CD4-positive, alpha-beta memory T cell (primary cell): ENCODE measurements at regions not wholly inside any gene's neighbourhood (a gene's known extent, or its start where the extent isn't known, plus 50 kb on each side); places are given as distances from the start of the nearest gene placed in this dataset.

Experiments
- CTCF ChIA-PET: fragments of 350-600 bp; sonication (Branson Sonifier 250); formaldehyde crosslinking; loops from one replicate; lab custom pipeline; 2021; ENCODE audit warnings: inconsistent platforms; ENCODE audit not compliant: partially characterized antibody; lab: Charles Lee
- POLR2A ChIA-PET: fragments of 350-600 bp; sonication (Branson Sonifier 250); formaldehyde crosslinking; loops from one replicate; lab custom pipeline; 2021; ENCODE audit not compliant: partially characterized antibody; lab: Charles Lee
- DNase-seq, 5 donors: peaks; one replicate each; pipeline versions ENCODE4 v3.0.0 to v3.0.0-alpha.2; 2020 to 2022; ENCODE audit warnings: mixed read lengths in 1 of 5
- H3K27ac ChIP-seq: one replicate; pipeline ENCODE4 v1.7.0; 2013; ENCODE audit warnings: low read depth, low read length
- H3K27me3 ChIP-seq: 2 replicates; pipeline ENCODE4 v1.7.0; 2013; ENCODE audit warnings: mild to moderate bottlenecking, low read length, moderate library complexity; ENCODE audit not compliant: insufficient read depth
- H3K36me3 ChIP-seq: 2 replicates; pipeline ENCODE4 v1.7.0; 2013; ENCODE audit warnings: mild to moderate bottlenecking, low read length, moderate library complexity; ENCODE audit not compliant: insufficient read depth
- H3K4me1 ChIP-seq: 2 replicates; pipeline ENCODE4 v1.7.0; 2013; ENCODE audit warnings: mild to moderate bottlenecking, low read length, moderate library complexity; ENCODE audit not compliant: insufficient read depth
- H3K4me3 ChIP-seq, 2 donors: one replicate each; pipeline ENCODE4 v1.7.0; 2013; ENCODE audit warnings: low read length in 2 of 2, mild to moderate bottlenecking in 1 of 2
- H3K9me3 ChIP-seq, 2 donors: one replicate each; pipeline ENCODE4 v1.7.0; 2013; ENCODE audit warnings: low read length in 2 of 2, control low read depth in 1 of 2; ENCODE audit not compliant: control insufficient read depth in 1 of 2
- H3K27ac Mint-ChIP-seq, 7 donors: one replicate each; pipeline ENCODE4 v1.8.0; 2020 to 2021; ENCODE audit warnings: mixed read lengths in 7 of 7, mild to moderate bottlenecking in 6 of 7, inconsistent platforms in 3 of 7, moderate library complexity in 3 of 7
- H3K27me3 Mint-ChIP-seq, 2 donors: one replicate each; pipeline ENCODE4 v1.8.0; 2020 to 2021; ENCODE audit warnings: mixed read lengths in 2 of 2
- H3K36me3 Mint-ChIP-seq, 2 donors: one replicate each; pipeline ENCODE4 v1.8.0; 2020 to 2021; ENCODE audit warnings: mixed read lengths in 2 of 2, inconsistent platforms in 1 of 2, mild to moderate bottlenecking in 1 of 2
- H3K4me1 Mint-ChIP-seq, 4 donors: one replicate each; pipeline ENCODE4 v1.8.0; 2020 to 2021; ENCODE audit warnings: mixed read lengths in 4 of 4, mild to moderate bottlenecking in 1 of 4
- H3K4me3 Mint-ChIP-seq, 8 donors: one replicate each; pipeline ENCODE4 v1.8.0; 2020 to 2021; ENCODE audit warnings: mixed read lengths in 8 of 8, mild to moderate bottlenecking in 7 of 8, moderate library complexity in 6 of 8, inconsistent platforms in 3 of 8
- H3K9me3 Mint-ChIP-seq, 8 donors: one replicate each; pipeline ENCODE4 v1.8.0; 2020 to 2021; ENCODE audit warnings: mixed read lengths in 8 of 8, mild to moderate bottlenecking in 5 of 8, inconsistent platforms in 3 of 8, moderate library complexity in 1 of 8
- intact Hi-C: fragments of 100-400 bp; cut with micrococcal nuclease; formaldehyde crosslinking; loops from one replicate; pipeline ENCODE4 v1.15.1; 2023

DNA sequence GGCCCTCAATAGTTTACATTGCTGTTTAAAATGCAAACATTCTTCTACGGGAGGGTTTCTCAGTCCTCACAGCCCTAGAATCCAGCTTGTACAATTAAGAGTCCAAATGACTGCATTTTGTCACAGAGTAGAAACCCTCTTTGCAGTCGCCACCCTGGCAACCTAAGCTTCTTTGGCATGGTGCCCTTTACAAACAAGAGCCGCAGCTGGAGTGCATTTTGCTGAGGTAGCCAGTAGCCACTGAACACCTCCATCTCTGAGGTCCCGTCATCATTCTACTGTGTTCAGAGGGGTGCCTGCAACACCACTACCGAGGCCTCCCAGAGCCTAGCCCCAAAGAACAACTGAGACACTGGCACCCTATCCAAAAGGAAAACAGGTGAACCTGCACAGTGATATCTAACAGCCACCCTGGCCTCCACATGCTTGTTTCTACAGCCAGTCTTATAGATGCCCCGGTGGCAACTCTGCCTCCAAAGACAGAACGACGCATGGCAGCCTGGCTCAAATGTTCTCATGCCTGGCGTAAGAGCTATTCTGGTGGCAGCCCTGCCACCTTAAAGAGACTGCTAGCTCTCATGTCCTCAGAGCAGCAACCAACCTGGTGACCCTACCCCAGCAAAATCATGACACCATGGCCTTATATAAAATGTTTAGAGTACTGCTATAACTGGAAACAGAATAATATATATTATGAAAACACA, 801.9 kb downstream of the TECRL start:
- Mint-ChIP-seq H3K4me3 (no peak overlapping the region), H3K9me3 (peaks cover 3 to 16% (median 7%) of the 10 kb centered on the region in 8 donors), H3K27ac (no peak overlapping the region), H3K4me1 (no peaks in the 10 kb centered on the region), H3K27me3 (no peaks in the 10 kb centered on the region), H3K36me3 (no peaks in the 10 kb centered on the region)
- H3K9me3 ChIP-seq = no peaks in the 10 kb centered on the region
- H3K27me3 ChIP-seq = no peaks in the 10 kb centered on the region
- no peaks in the 10 kb centered on the region for H3K36me3 ChIP-seq
- POLR2A ChIA-PET = no interaction called here
- DNase-seq = no peak
- CTCF ChIA-PET = no interaction called here
- H3K27ac ChIP-seq = no peak overlapping the region
- intact Hi-C loops = no loop called here
- no peak overlapping the region for H3K4me3 ChIP-seq
- no peaks in the 10 kb centered on the region for H3K4me1 ChIP-seq

DNA sequence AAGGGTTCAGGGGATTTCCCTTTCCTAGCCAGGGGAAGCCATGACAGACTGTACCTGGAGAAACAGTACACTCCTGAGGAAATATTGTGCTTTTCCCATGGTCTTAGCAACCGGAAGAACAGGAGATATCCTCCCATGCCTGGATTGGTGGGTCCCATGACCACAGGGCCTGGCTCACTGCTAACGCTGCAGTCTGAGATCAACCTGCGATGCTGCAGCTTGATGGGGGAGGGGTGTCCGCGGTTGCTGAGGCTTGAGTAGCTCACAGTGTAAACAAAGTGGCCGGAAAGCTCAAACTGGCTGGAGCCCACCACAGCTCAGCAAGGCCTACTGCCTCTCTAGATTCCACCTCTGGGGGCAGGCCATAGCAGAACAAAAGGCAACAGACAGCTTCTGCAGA, 819.5 kb downstream of the TECRL start:
- no peak overlapping the region for H3K27ac Mint-ChIP-seq
- H3K27ac ChIP-seq = no peak overlapping the region
- H3K9me3 ChIP-seq = no peaks in the 10 kb centered on the region
- ChIA-PET CTCF (no interaction called here), POLR2A (no interaction called here)
- H3K27me3 ChIP-seq = no peaks in the 10 kb centered on the region
- intact Hi-C loops = no loop called here
- H3K4me3 Mint-ChIP-seq = no peak overlapping the region
- H3K27me3 Mint-ChIP-seq = no peaks in the 10 kb centered on the region
- no peaks in the 10 kb centered on the region for H3K4me1 Mint-ChIP-seq
- no peaks in the 10 kb centered on the region for H3K36me3 Mint-ChIP-seq
- H3K4me1 ChIP-seq = no peaks in the 10 kb centered on the region
- no peak overlapping the region for H3K4me3 ChIP-seq
- no peak for DNase-seq
- peaks cover 5 to 29% (median 16%) of the 10 kb centered on the region in 8 donors for H3K9me3 Mint-ChIP-seq
- no peaks in the 10 kb centered on the region for H3K36me3 ChIP-seq

DNA sequence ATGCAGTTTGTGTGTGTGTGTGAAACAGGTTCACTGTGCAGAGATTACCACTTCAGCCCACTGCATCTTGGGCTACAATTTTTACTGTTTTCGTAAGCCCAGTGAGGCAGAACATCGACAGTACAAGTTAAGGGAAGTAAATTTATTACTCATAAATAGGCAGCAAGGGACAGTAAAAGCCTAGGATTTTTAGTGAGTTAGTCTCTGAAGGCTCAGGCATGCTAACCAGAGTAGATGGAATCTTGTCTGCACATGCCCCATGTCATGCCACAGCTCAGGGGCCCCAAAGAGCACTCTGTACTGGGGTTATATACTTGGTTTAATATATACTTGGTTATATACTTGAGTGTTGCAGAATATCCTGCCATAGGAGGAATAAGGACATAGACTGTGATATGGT, 825.7 kb downstream of the TECRL start:
- no peak overlapping the region for H3K4me3 Mint-ChIP-seq
- no peak for DNase-seq
- Histone ChIP-seq H3K27ac (no peak overlapping the region), H3K27me3 (no peaks in the 10 kb centered on the region), H3K9me3 (no peaks in the 10 kb centered on the region), H3K4me1 (no peaks in the 10 kb centered on the region), H3K36me3 (no peaks in the 10 kb centered on the region), H3K4me3 (no peak overlapping the region)
- H3K27me3 Mint-ChIP-seq = no peaks in the 10 kb centered on the region
- no peaks in the 10 kb centered on the region for H3K4me1 Mint-ChIP-seq
- ChIA-PET CTCF (no interaction called here), POLR2A (no interaction called here)
- H3K36me3 Mint-ChIP-seq = no peaks in the 10 kb centered on the region
- intact Hi-C loops = no loop called here
- no peak overlapping the region for H3K27ac Mint-ChIP-seq
- peaks cover 0 to 20% (median 11%) of the 10 kb centered on the region in 8 donors for H3K9me3 Mint-ChIP-seq

- Histone ChIP-seq H3K4me3 (no peak overlapping the region), H3K9me3 (no peaks in the 10 kb centered on the region), H3K4me1 (no peaks in the 10 kb centered on the region), H3K36me3 (no peaks in the 10 kb centered on the region), H3K27ac (no peak overlapping the region), H3K27me3 (no peaks in the 10 kb centered on the region)
- no peaks in the 10 kb centered on the region for H3K27me3 Mint-ChIP-seq
- no peak overlapping the region for H3K27ac Mint-ChIP-seq
- intact Hi-C loops = no loop called here
- H3K36me3 Mint-ChIP-seq = no peaks in the 10 kb centered on the region
- DNase-seq = no peak
- no peaks in the 10 kb centered on the region for H3K4me1 Mint-ChIP-seq
- ChIA-PET CTCF (no interaction called here), POLR2A (no interaction called here)
- peaks cover 0 to 21% (median 12%) of the 10 kb centered on the region in 8 donors for H3K9me3 Mint-ChIP-seq
- no peak overlapping the region for H3K4me3 Mint-ChIP-seq
Observed at GRCh38 chr4:63583007-63583406, 826.2 kb downstream of the TECRL start.

- no peak for DNase-seq
- Mint-ChIP-seq H3K36me3 (no peaks in the 10 kb centered on the region), H3K4me1 (no peaks in the 10 kb centered on the region), H3K9me3 (peaks cover 0 to 26% (median 19%) of the 10 kb centered on the region in 8 donors), H3K27me3 (no peaks in the 10 kb centered on the region), H3K4me3 (no peak overlapping the region), H3K27ac (no peak overlapping the region)
- Histone ChIP-seq H3K27ac (no peak overlapping the region), H3K36me3 (no peaks in the 10 kb centered on the region), H3K4me3 (no peak overlapping the region), H3K4me1 (no peaks in the 10 kb centered on the region), H3K9me3 (peaks cover 0 to 7% of the 10 kb centered on the region in 2 donors), H3K27me3 (no peaks in the 10 kb centered on the region)
- ChIA-PET POLR2A (no interaction called here), CTCF (no interaction called here)
- intact Hi-C loops = no loop called here
Observed at GRCh38 chr4:63580796-63581475, 828.3 kb downstream of the TECRL start.

DNA sequence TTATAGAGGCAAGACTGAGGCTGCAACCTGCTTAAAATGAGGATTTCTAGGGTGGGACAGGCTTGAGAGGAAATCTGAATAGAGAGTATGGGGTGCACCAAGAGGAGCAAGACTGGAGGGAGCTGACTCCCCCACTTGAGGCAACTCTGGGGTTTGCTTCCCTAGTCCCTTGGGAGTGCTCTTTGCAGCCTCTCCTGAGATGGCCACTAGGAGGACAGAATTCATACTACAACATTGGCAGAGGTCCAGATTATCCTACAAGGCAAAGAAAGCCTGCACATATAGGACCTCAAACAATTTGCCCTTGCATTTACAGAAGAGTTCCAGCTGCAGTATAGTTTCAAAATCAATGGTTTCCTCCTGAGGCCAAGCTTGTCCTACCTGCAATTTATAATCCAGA, 830.9 kb downstream of the TECRL start:
- Mint-ChIP-seq H3K27ac (no peak overlapping the region), H3K36me3 (no peaks in the 10 kb centered on the region), H3K4me1 (no peaks in the 10 kb centered on the region), H3K27me3 (no peaks in the 10 kb centered on the region), H3K4me3 (no peak overlapping the region), H3K9me3 (peaks cover 0 to 33% (median 19%) of the 10 kb centered on the region in 8 donors)
- Histone ChIP-seq H3K36me3 (no peaks in the 10 kb centered on the region), H3K9me3 (peaks cover 0 to 7% of the 10 kb centered on the region in 2 donors), H3K4me3 (no peak overlapping the region), H3K4me1 (no peaks in the 10 kb centered on the region), H3K27me3 (no peaks in the 10 kb centered on the region), H3K27ac (no peak overlapping the region)
- intact Hi-C loops = no loop called here
- ChIA-PET CTCF (no interaction called here), POLR2A (no interaction called here)
- DNase-seq = no peak

- Histone ChIP-seq H3K27me3 (no peaks in the 10 kb centered on the region), H3K9me3 (no peaks in the 10 kb centered on the region), H3K4me1 (no peaks in the 10 kb centered on the region), H3K4me3 (no peak overlapping the region), H3K27ac (no peak overlapping the region), H3K36me3 (no peaks in the 10 kb centered on the region)
- H3K4me1 Mint-ChIP-seq = no peaks in the 10 kb centered on the region
- no peak for DNase-seq
- no peaks in the 10 kb centered on the region for H3K27me3 Mint-ChIP-seq
- H3K36me3 Mint-ChIP-seq = no peaks in the 10 kb centered on the region
- peaks cover 0 to 25% (median 18%) of the 10 kb centered on the region in 8 donors for H3K9me3 Mint-ChIP-seq
- POLR2A ChIA-PET = no interaction called here
- no peak overlapping the region for H3K27ac Mint-ChIP-seq
- CTCF ChIA-PET = no interaction called here
- no peak overlapping the region for H3K4me3 Mint-ChIP-seq
- intact Hi-C loops = no loop called here
Observed at GRCh38 chr4:63566658-63567057, 842.6 kb downstream of the TECRL start.
